HG03280 (cell line): ENCODE measurements at regions not wholly inside any gene's neighbourhood (a gene's known extent, or its start where the extent isn't known, plus 50 kb on each side); places are given as distances from the start of the nearest gene placed in this dataset.
"Not testable (repeated sequence)": the region's sequence is repeated elsewhere in the genome, so short reads cannot be mapped to it uniquely, and the experiment has no call there.

Experiments
- ATAC-seq: cut with Tn5 transposase; IDR thresholded peaks from one replicate; pipeline ENCODE4 v1.9.1; 2021; ENCODE audit warnings: mild to moderate bottlenecking, moderate library complexity; ENCODE audit not compliant: unreplicated experiment

GRCh38 chr16:87007907-87008306 is 309.3 kb downstream of the C16orf95 start:
- no peak for ATAC-seq

DNA sequence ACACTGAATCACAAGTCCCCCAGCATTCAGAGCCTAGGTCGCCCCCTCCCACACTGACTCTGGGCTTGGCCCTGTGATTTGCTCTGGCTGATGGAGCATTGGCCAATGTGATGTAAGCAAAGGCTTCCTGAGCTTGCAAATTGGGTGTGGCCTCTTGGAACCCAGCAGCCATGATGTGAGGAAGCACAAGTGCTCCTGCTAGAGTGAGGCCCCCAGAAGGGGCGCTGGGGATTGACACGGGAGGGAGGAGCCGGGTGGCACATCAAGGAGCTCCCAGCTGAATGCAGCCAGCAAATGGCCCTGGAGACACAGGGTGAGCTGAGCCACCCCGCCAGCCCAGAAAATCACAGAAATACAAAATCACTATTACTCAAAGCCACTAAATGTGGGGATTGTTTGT is 308.5 kb downstream of the C16orf95 start:
- no peak for ATAC-seq

GRCh38 chr16:87012954-87013938 is 303.9 kb downstream of the C16orf95 start:
- no peak for ATAC-seq

DNA sequence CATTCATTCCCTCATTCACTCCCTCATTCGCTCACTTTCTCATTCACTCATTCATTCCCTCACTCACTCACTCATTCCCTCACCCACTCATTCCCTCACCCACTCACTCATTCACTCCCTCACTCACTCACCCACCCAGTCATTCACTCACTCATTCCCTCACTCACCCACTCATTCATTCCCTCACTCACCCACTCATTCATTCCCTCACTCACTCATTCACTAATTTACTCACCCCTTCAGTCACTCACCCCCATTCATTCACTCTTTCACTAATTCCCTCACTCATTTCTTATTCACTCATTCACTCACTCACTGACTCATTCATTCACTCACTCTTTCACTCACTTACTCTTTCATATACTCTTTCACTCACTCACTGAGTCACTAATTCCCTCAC is 303.1 kb downstream of the C16orf95 start:
- no peak for ATAC-seq

GRCh38 chr16:87015021-87015420 is 302.2 kb downstream of the C16orf95 start:
- ATAC-seq, result no peak

- ATAC-seq, result no peak
Observed at GRCh38 chr16:87016046-87017035, 300.9 kb downstream of the C16orf95 start.

- ATAC-seq, result no peak
Observed at GRCh38 chr16:87017371-87018012, 299.7 kb downstream of the C16orf95 start.

GRCh38 chr16:87025676-87026075 is 291.5 kb downstream of the C16orf95 start:
- no peak for ATAC-seq

- ATAC-seq, result no peak
Observed at GRCh38 chr16:87027056-87027616, 290.1 kb downstream of the C16orf95 start.

- no peak for ATAC-seq
Observed at GRCh38 chr16:87028481-87029320, 288.5 kb downstream of the C16orf95 start.

DNA sequence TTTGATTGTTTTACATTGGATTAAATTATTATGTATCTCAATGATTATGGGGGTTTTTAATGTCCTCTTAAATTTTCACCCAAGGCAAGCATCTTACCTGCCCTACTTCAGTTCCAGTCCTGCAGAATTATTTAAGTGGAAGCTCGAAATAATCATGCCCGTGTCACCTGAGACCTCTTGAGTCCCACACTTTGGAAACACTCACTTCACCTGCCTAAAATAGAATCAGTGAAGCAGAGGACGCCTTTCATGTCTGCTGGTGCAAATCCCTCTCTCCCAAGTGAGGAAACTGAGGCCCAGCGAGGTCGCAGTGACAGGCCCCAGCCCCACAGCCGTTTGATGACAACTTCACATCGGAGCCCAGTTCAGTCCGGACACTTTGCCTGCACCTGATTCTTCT is 284.6 kb downstream of the C16orf95 start:
- no peak for ATAC-seq

DNA sequence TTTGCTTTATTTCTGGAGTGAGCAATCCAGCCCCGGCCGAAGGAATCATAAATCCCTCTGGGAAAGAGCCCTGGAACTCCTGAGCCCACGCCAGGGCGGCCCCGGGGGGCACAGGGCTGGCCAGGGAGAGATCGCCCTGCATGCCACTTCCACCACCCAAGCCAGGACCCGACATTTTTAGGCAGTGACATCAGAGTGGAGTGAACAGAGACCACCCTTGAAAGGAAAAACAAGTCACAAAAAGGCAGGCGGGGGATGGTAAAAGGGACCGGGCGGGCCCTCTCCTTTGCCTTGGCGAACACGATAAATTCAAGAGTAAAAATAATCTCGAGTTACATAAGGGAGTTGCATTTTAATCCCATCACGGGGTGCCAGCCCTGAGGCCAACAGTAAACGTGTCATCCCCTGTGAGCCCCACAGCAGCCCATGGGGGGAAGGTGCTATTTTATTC is 284.1 kb downstream of the C16orf95 start:
- ATAC-seq, result no peak

DNA sequence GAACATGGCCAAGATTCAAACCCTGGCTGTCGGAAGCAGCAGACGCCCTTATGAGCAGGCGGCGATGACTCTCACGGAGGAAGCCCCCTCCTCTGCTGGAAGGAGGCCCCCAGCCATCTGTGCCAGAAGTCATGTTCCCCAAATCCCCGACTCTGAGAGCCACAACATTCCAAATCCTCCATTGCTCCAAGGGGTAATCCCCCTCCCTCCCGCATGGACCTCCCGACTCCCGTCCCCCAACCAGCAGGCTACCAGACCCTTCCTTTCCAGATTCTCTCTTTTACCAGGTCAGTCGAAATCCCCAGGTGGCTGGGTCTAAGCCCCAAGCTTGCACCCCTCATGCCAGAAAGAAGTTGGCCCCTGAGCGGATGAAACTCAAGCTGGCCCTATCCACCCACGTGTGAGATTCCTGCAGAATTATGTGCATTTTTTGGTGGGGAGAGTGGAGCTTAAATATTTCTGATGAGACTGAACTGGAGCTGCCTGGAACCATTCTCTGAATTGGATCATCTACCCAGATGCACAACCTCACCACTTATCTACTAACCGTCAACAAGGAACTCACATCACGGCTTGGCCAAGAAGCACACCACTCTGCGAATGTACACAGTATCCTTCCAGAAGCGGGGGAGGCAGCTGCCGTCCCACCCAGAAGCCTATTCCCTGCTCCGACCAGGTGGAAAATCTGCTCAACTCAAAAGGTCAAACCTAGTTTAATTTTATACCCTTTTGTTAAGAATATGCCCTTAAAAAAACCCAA is 283.5 kb downstream of the C16orf95 start:
- ATAC-seq, result no peak

DNA sequence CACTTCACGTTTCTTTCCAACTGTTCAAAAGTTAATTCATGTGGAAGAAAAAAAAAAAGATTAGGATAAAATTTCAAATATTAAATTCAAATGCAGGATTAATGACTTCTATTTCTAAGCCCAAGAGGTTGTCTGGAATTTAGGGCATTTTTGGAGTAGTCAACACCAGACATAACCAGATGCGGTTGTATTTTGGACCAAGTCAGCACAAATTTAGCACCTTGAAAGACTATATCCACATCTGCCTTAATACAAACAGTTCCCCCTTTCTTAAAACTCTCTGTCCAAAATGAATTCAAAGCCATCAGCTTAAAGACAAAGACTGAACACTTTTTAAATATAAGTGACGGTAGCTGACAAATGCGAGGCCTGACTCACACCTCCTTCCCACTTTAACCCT is 282.9 kb downstream of the C16orf95 start:
- no peak for ATAC-seq

GRCh38 chr16:87035053-87035452 is 282.1 kb downstream of the C16orf95 start:
- ATAC-seq, result no peak

DNA sequence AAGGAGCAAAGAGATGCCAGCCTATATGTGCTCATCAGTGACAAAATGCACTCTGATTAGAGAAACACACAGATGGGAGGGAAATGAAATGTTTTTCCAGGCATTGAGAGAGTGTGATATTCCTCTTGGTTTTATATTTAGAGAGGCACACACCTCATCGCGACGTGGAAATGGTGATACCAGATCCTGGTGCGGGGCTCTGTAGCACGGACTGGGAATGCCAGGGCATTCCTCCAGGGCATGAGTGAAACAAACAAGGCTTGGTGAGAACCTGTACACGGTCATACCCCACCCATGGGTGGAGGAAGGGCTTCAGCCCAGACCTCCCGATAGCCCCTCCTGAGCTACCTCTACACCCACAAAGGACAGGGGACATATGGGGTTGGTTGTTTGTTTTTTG is 280.2 kb downstream of the C16orf95 start:
- ATAC-seq, result no peak

DNA sequence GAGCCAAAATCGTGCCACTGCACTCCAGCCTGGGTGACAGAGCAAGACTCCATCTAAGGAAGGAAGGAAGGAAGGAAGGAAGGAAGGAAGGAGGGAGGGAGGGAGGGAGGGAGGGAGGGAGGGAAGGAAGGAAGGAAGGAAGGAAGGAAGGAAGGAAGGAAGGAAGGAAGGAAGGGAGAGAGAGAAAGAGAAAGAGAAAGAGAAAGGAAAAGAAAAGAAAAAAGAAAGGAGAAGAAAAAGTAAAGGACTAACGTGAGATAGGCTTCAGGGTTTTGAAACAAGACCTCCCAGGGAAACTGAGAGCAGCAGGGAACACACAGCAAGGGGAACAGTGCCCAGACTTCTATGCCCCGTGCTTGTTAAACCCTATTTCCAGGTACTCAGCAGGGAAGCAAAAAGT is 278.7 kb downstream of the C16orf95 start:
- not testable (repeated sequence) for ATAC-seq

- ATAC-seq, result no peak
Observed at GRCh38 chr16:87040169-87041117, 276.7 kb downstream of the C16orf95 start.
